ENCODE measurements at regions not wholly inside any gene's neighbourhood (a gene's known extent, or its start where the extent isn't known, plus 50 kb on each side); places are given as distances from the start of the nearest gene placed in this dataset.

DNA sequence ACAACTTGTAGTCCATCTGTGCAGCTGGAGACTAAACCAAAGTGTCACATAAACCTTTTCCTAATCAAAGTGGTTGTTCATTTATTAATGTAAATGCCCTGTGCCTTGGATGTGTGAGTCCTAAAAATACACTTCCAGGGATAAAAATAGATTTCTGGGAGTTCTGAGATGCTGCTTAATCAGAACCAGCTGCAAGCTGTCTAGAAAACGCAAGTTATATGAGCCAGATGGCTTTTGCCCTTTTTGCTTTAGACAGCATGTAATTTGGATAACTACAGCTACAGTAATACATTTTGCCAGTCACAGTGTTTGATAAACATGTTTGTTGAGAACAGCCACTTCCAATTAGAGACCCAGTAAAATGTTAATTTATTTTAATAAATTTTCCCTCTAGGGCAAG is 185.1 kb upstream of the PRPS1L1 start:
- DNase-seq, result no peak
- TF ChIP-seq, protein P1, sequence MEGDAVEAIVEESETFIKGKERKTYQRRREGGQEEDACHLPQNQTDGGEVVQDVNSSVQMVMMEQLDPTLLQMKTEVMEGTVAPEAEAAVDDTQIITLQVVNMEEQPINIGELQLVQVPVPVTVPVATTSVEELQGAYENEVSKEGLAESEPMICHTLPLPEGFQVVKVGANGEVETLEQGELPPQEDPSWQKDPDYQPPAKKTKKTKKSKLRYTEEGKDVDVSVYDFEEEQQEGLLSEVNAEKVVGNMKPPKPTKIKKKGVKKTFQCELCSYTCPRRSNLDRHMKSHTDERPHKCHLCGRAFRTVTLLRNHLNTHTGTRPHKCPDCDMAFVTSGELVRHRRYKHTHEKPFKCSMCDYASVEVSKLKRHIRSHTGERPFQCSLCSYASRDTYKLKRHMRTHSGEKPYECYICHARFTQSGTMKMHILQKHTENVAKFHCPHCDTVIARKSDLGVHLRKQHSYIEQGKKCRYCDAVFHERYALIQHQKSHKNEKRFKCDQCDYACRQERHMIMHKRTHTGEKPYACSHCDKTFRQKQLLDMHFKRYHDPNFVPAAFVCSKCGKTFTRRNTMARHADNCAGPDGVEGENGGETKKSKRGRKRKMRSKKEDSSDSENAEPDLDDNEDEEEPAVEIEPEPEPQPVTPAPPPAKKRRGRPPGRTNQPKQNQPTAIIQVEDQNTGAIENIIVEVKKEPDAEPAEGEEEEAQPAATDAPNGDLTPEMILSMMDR (IDR thresholded peaks at IDR 0.05), result no peak
- no peak for TF ChIP-seq POLR2A (IDR thresholded peaks at IDR 0.05)
- no peak overlapping the region for H3K27ac ChIP-seq

DNA sequence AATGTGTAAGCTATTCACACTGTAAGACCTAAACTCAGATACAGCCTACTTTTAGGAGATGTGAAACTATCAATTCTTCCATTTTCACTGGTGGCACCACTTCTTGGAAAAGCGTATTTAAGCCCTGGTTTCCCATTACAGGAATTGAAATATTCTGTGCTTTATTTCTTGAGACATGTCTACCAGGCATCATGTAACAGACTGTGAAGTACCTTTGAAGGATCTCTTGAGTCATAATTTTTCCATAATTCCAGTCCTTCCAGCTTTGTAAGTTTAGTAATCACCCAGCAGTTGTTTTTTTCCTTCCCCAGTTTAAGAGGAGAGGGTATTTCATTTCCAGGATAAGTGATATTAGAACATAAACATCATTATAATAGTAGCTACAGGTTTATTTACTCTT is 186.0 kb upstream of the PRPS1L1 start:
- TF ChIP-seq, protein P1 (IDR thresholded peaks at IDR 0.05), result no peak
- no peak for TF ChIP-seq POLR2A (IDR thresholded peaks at IDR 0.05)

More for the DNA sequence above, 185.1 kb upstream of the PRPS1L1 start:
- H3K4me3 ChIP-seq, result no peak overlapping the region
- no peaks in the 10 kb centered on the region for H3K9me3 ChIP-seq
- no peaks in the 10 kb centered on the region for H3K4me1 ChIP-seq
- no peaks in the 10 kb centered on the region for H3K36me3 ChIP-seq
- no peaks in the 10 kb centered on the region for H3K27me3 ChIP-seq

DNA sequence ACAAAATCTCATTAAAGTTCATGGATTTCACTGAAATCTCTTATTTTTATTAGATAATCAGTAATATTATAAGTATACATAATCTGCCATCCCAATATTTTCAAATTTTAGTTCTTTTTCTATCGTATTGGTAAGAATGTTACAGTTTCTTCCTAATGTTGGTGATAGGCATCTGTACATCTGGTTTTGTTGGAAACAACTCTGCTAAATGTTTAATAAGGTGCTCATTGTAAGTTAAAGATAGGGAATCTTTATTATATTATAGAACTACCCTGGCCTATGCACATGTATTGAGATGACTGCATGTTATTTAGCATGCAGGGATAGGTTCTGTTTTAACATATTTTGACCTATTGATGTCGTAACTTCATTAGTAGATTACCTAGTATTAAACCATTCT is 188.6 kb upstream of the PRPS1L1 start:
- Histone ChIP-seq H3K9me3 (no peaks in the 10 kb centered on the region), H3K4me3 (no peak overlapping the region), H3K4me1 (no peaks in the 10 kb centered on the region), H3K36me3 (no peaks in the 10 kb centered on the region), H3K27me3 (no peaks in the 10 kb centered on the region), H3K27ac (no peak overlapping the region)
- TF ChIP-seq, protein P1 (IDR thresholded peaks at IDR 0.05), result no peak
- TF ChIP-seq POLR2A (IDR thresholded peaks at IDR 0.05), result no peak
- no peak for DNase-seq

More for the DNA sequence above, 186.0 kb upstream of the PRPS1L1 start:
- no peak for DNase-seq
- no peaks in the 10 kb centered on the region for H3K27me3 ChIP-seq
- H3K4me1 ChIP-seq, result no peaks in the 10 kb centered on the region
- no peaks in the 10 kb centered on the region for H3K36me3 ChIP-seq
- no peaks in the 10 kb centered on the region for H3K9me3 ChIP-seq
- H3K27ac ChIP-seq, result no peak overlapping the region
- no peak overlapping the region for H3K4me3 ChIP-seq

DNA sequence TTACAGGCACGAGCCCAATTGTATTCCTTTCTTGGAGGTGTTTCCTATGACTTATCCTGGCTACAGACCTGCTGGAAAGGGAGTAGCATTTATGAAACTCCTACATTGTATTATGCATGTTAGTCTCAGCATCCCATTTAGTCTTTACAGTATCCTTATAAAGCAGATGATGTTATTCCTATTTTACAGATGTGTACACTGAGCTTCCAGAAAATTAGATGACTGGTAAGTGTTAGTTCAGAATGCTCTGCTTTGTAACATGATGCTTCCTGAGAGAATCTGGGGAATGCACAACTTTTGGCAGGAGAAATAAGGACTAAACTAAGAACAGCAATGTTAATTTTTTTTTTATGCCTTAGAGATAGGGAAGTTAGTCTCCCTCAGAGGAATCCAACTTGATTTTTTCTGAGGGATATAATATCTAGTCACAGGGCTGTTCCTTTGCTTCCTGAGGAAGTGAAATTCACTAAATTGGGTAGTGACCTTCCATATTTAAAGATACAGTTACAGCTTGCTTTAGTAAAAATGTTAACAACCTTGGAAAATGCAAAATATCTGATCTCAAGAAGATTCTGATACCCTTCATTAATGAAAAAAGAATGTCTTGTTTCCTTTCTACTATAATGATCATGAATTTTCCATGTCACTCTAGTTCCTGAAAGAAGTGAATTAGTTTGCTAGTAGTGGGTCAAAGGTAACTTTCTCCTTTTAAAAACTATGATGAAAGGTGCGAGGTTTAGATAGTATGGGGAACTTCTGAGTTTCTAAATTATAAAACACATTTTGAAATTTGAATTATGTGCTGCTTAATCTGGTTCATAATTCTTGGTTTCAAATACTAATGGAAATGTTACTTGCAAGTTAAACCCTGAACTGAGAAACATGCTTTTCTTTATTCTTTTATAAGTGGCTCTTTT is 194.0 kb upstream of the PRPS1L1 start:
- no peak for DNase-seq
- Histone ChIP-seq H3K4me3 (no peak overlapping the region), H3K27me3 (no peaks in the 10 kb centered on the region), H3K27ac (no peak overlapping the region), H3K4me1 (no peaks in the 10 kb centered on the region), H3K36me3 (no peaks in the 10 kb centered on the region), H3K9me3 (no peaks in the 10 kb centered on the region)
- TF ChIP-seq POLR2A (IDR thresholded peaks at IDR 0.05), result no peak
- TF ChIP-seq, protein P1 (IDR thresholded peaks at IDR 0.05), result no peak

DNA sequence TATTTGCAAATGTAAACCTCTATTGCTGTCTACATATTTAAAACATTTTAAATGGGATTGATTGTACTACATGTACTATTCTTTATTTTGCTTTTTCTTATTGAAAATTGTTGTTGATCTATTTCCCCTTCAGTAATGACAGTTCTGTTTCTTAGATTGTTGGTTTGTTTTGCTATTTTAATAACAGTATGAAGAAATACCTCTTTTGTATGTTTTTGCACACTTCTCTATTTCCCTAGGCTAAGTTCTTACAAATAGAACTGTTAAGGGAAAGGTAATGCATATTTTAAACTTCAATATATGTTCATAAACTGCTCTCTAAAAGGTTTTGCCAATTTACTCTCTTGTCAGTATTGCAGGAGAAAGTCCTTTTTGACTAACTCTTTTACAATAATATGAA is 195.0 kb upstream of the PRPS1L1 start:
- Histone ChIP-seq H3K27ac (no peak overlapping the region), H3K9me3 (no peaks in the 10 kb centered on the region), H3K27me3 (no peaks in the 10 kb centered on the region), H3K4me1 (no peaks in the 10 kb centered on the region), H3K4me3 (no peak overlapping the region), H3K36me3 (no peaks in the 10 kb centered on the region)
- no peak for TF ChIP-seq POLR2A (IDR thresholded peaks at IDR 0.05)
- TF ChIP-seq, protein P1 (IDR thresholded peaks at IDR 0.05), result no peak
- no peak for DNase-seq

All from Peyer's patch (tissue), 4 donors.